ENCODE measurements at regions not wholly inside any gene's neighbourhood (a gene's known extent, or its start where the extent isn't known, plus 50 kb on each side); places are given as distances from the start of the nearest gene placed in this dataset.

GRCh38 chr3:4153771-4154170 lies 149.4 kb upstream of the SETMAR start:
- Histone ChIP-seq H3K4me1 (ENCODE audit: insufficient read depth, low read length, poor library complexity, severe bottlenecking) (no peaks in the 10 kb centered on the region), H3K27ac (ENCODE audit: low read depth, low read length, poor library complexity, severe bottlenecking) (no peak overlapping the region), H3K9me3 (ENCODE audit: low read depth, low read length, poor library complexity, severe bottlenecking) (peaks cover 9% of the 10 kb centered on the region), H3K4me3 (ENCODE audit: low read depth, low read length, poor library complexity, severe bottlenecking) (no peak overlapping the region), H3K27me3 (replicated peaks; ENCODE audit: insufficient read depth, low read depth, low read length, poor library complexity) (no peaks in the 10 kb centered on the region), H3K36me3 (ENCODE audit: insufficient read depth, low read length, poor library complexity, severe bottlenecking) (no peaks in the 10 kb centered on the region)
- no TSS peak for BruUV-seq (replicated peaks)
- TF ChIP-seq CTCF (conservative IDR thresholded peaks at IDR 0.05; ENCODE audit: low read depth, low read length) (no peak), EZH2 (IDR thresholded peaks at IDR 0.05; ENCODE audit: borderline replicate concordance, low read depth, low read length, poor library complexity, severe bottlenecking) (no peak)
- POLR2A ChIA-PET (ENCODE audit: low non-redundant PET): no interaction called here
- CTCF ChIA-PET: no interaction called here
- intact Hi-C loops (cut with micrococcal nuclease; ENCODE audit: unreplicated experiment): no loop called here
- no peak for DNase-seq (ENCODE audit: low spot score)

GRCh38 chr3:4158329-4158728 lies 144.8 kb upstream of the SETMAR start:
- Histone ChIP-seq H3K36me3 (ENCODE audit: insufficient read depth, low read length, poor library complexity, severe bottlenecking) (no peaks in the 10 kb centered on the region), H3K4me1 (ENCODE audit: insufficient read depth, low read length, poor library complexity, severe bottlenecking) (no peaks in the 10 kb centered on the region), H3K4me3 (ENCODE audit: low read depth, low read length, poor library complexity, severe bottlenecking) (no peak overlapping the region), H3K27ac (ENCODE audit: low read depth, low read length, poor library complexity, severe bottlenecking) (no peak overlapping the region), H3K9me3 (ENCODE audit: low read depth, low read length, poor library complexity, severe bottlenecking) (peaks cover 12% of the 10 kb centered on the region), H3K27me3 (replicated peaks; ENCODE audit: insufficient read depth, low read depth, low read length, poor library complexity) (no peaks in the 10 kb centered on the region)
- DNase-seq (ENCODE audit: low spot score): no peak
- TF ChIP-seq CTCF (conservative IDR thresholded peaks at IDR 0.05; ENCODE audit: low read depth, low read length) (no peak), EZH2 (IDR thresholded peaks at IDR 0.05; ENCODE audit: borderline replicate concordance, low read depth, low read length, poor library complexity, severe bottlenecking) (no peak)
- intact Hi-C loops (cut with micrococcal nuclease; ENCODE audit: unreplicated experiment): no loop called here
- ChIA-PET CTCF (no interaction called here), POLR2A (ENCODE audit: low non-redundant PET) (no interaction called here)
- BruUV-seq (replicated peaks): no TSS peak

GRCh38 chr3:4162096-4162495 lies 141.1 kb upstream of the SETMAR start:
- intact Hi-C loops (cut with micrococcal nuclease; ENCODE audit: unreplicated experiment): no loop called here
- no TSS peak for BruUV-seq (replicated peaks)
- H3K4me1 ChIP-seq (ENCODE audit: insufficient read depth, low read length, poor library complexity, severe bottlenecking): no peaks in the 10 kb centered on the region
- no peaks in the 10 kb centered on the region for H3K36me3 ChIP-seq (ENCODE audit: insufficient read depth, low read length, poor library complexity, severe bottlenecking)
- H3K4me3 ChIP-seq (ENCODE audit: low read depth, low read length, poor library complexity, severe bottlenecking): no peak overlapping the region
- ChIA-PET CTCF (no interaction called here), POLR2A (ENCODE audit: low non-redundant PET) (no interaction called here)
- H3K27ac ChIP-seq (ENCODE audit: low read depth, low read length, poor library complexity, severe bottlenecking): no peak overlapping the region
- DNase-seq (ENCODE audit: low spot score): no peak
- no peaks in the 10 kb centered on the region for H3K27me3 ChIP-seq (replicated peaks; ENCODE audit: insufficient read depth, low read depth, low read length, poor library complexity)
- peaks cover 4% of the 10 kb centered on the region for H3K9me3 ChIP-seq (ENCODE audit: low read depth, low read length, poor library complexity, severe bottlenecking)
- TF ChIP-seq EZH2 (IDR thresholded peaks at IDR 0.05; ENCODE audit: borderline replicate concordance, low read depth, low read length, poor library complexity, severe bottlenecking): no peak
- no peak for TF ChIP-seq CTCF (conservative IDR thresholded peaks at IDR 0.05; ENCODE audit: low read depth, low read length)
